ENCODE measurements at regions not wholly inside any gene's neighbourhood (a gene's known extent, or its start where the extent isn't known, plus 50 kb on each side); places are given as distances from the start of the nearest gene placed in this dataset.

DNA sequence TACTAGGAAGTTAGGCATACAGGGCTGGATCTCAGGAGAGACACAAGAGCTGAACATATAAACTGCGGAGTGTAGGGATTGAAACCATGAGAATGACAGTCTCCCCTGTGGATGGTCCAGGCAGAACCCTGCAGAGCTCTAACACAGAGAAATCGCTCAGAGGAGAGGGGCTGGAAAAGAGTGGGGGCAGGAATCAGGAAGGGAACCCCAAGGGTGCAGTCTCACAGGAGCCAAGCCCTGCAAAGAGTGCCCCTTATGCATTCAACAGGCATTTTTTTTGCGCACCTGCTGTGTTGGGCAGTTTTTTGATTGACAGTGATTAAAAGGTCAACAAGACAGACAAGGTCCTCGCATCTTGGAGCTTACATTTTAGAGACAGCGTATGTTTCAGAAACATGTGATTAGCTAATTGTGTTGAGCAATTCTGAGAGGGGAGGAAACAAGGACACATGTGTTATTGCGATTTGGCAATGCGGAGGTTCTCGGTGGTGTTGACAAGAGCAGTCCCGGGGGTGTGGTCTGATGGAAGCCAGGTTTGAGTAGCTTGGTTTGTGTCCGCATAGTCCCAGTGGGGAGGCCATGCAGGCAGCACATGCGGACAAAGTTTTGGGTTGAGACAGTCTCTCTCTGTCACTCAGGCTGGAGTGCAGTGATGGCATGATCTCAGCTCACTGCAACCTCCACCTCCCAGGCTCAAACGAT lies 182.6 kb upstream of the IRS2 start:
- Histone ChIP-seq H2AFZ (no peak overlapping the region), H3K27me3 (ENCODE audit: insufficient read depth) (no peaks in the 10 kb centered on the region), H3F3A (replicated peaks; ENCODE audit: low read depth) (no peaks in the 10 kb centered on the region), H3K27ac (ENCODE audit: low read depth) (no peak overlapping the region), H3K9me2 (ENCODE audit: insufficient read depth) (no peaks in the 10 kb centered on the region; the same call in 1 of the 2 replicates), H4K20me1 (replicated peaks; ENCODE audit: insufficient read depth) (no peaks in the 10 kb centered on the region), H3K79me2 (replicated peaks; ENCODE audit: insufficient read depth) (no peaks in the 10 kb centered on the region), H3K36me3 (ENCODE audit: insufficient read depth) (no peaks in the 10 kb centered on the region; the same call in 1 of the 2 replicates), H3K4me2 (no peak overlapping the region), H3K4me3 (no peak overlapping the region), H3K4me1 (ENCODE audit: insufficient read depth) (no peaks in the 10 kb centered on the region)
- ATAC-seq (no peak), DNase-seq (ENCODE audit: low spot score) (no peak)
- H3K36me3 Mint-ChIP-seq (ENCODE audit: low read depth): peaks cover 8% of the 10 kb centered on the region; the same call in 2 of the 3 replicates
- peaks cover 12% of the 10 kb centered on the region for H3K9me3 Mint-ChIP-seq
- H3K4me1 Mint-ChIP-seq: no peaks in the 10 kb centered on the region
- TF ChIP-seq, protein P1, sequence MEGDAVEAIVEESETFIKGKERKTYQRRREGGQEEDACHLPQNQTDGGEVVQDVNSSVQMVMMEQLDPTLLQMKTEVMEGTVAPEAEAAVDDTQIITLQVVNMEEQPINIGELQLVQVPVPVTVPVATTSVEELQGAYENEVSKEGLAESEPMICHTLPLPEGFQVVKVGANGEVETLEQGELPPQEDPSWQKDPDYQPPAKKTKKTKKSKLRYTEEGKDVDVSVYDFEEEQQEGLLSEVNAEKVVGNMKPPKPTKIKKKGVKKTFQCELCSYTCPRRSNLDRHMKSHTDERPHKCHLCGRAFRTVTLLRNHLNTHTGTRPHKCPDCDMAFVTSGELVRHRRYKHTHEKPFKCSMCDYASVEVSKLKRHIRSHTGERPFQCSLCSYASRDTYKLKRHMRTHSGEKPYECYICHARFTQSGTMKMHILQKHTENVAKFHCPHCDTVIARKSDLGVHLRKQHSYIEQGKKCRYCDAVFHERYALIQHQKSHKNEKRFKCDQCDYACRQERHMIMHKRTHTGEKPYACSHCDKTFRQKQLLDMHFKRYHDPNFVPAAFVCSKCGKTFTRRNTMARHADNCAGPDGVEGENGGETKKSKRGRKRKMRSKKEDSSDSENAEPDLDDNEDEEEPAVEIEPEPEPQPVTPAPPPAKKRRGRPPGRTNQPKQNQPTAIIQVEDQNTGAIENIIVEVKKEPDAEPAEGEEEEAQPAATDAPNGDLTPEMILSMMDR (conservative IDR thresholded peaks at IDR 0.05; ENCODE audit: low read depth in 2 of 2): no peak
- H3K27me3 Mint-ChIP-seq (ENCODE audit: insufficient read depth, low read depth, poor library complexity): peaks cover 2% of the 10 kb centered on the region
- no peak overlapping the region for H3K4me3 Mint-ChIP-seq
- no peak overlapping the region for H3K27ac Mint-ChIP-seq

DNA sequence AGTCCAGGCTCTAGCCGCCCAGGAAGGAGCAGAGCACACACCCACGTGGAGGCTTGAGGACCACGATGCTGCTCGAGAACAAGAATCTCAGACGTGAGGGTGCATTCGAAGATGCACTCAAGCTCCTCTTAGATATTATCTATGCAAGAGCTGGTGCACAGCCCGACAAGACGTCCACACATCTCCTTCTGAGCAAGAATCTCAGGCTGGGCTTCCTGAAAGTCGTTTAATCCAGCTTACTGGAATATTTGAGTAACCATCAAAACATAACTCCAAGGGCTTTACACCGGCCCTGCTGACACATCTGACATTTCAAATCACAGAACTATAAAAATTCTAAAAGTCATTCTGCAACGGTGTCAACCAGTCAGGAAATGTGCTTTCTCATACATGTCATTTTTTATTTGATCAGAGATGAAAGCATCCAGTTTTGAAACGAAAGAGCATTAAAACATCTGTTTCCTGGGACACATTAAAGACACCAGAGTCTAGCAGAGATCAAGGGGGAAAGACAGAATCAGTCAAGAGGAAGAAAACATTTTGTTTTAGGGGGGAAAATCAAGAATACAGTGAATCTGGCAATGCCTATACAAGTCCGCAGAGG lies 177.7 kb upstream of the IRS2 start:
- Histone ChIP-seq H3K27me3 (ENCODE audit: insufficient read depth) (no peaks in the 10 kb centered on the region), H3K4me1 (ENCODE audit: insufficient read depth) (no peaks in the 10 kb centered on the region), H3K4me3 (no peak overlapping the region), H2AFZ (no peak overlapping the region), H3K79me2 (replicated peaks; ENCODE audit: insufficient read depth) (no peaks in the 10 kb centered on the region), H3F3A (replicated peaks; ENCODE audit: low read depth) (no peaks in the 10 kb centered on the region), H3K4me2 (no peak overlapping the region), H3K36me3 (ENCODE audit: insufficient read depth) (no peaks in the 10 kb centered on the region), H3K9me2 (ENCODE audit: insufficient read depth) (no peaks in the 10 kb centered on the region; the same call in 1 of the 2 replicates), H3K27ac (ENCODE audit: low read depth) (no peak overlapping the region), H4K20me1 (replicated peaks; ENCODE audit: insufficient read depth) (no peaks in the 10 kb centered on the region)
- H3K9me3 Mint-ChIP-seq: no peaks in the 10 kb centered on the region; the same call in 1 of the 3 replicates
- H3K4me1 Mint-ChIP-seq: no peaks in the 10 kb centered on the region
- DNase-seq (ENCODE audit: low spot score) (no peak), ATAC-seq (no peak)
- H3K27ac Mint-ChIP-seq: no peak overlapping the region
- H3K4me3 Mint-ChIP-seq: no peak overlapping the region
- peaks cover 2% of the 10 kb centered on the region for H3K27me3 Mint-ChIP-seq (ENCODE audit: insufficient read depth, low read depth, poor library complexity)
- no peaks in the 10 kb centered on the region; the same call in 2 of the 3 replicates for H3K36me3 Mint-ChIP-seq (ENCODE audit: low read depth)
- TF ChIP-seq, protein P1 (conservative IDR thresholded peaks at IDR 0.05; ENCODE audit: low read depth in 2 of 2): no peak
- no peak for TF ChIP-seq EZH2phosphoT487 (IDR thresholded peaks at IDR 0.05; ENCODE audit: unreplicated experiment)
- TF ChIP-seq, protein P2, sequence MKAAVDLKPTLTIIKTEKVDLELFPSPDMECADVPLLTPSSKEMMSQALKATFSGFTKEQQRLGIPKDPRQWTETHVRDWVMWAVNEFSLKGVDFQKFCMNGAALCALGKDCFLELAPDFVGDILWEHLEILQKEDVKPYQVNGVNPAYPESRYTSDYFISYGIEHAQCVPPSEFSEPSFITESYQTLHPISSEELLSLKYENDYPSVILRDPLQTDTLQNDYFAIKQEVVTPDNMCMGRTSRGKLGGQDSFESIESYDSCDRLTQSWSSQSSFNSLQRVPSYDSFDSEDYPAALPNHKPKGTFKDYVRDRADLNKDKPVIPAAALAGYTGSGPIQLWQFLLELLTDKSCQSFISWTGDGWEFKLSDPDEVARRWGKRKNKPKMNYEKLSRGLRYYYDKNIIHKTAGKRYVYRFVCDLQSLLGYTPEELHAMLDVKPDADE (IDR thresholded peaks at IDR 0.05): no peak
- no peak for TF ChIP-seq JUNB (IDR thresholded peaks at IDR 0.05; ENCODE audit: unreplicated experiment)
- TF ChIP-seq POLR2AphosphoS5 (IDR thresholded peaks at IDR 0.05; ENCODE audit: low read depth): no peak
- TF ChIP-seq STAT1 (IDR thresholded peaks at IDR 0.05; ENCODE audit: unreplicated experiment): no peak
- TF ChIP-seq EZH2 (IDR thresholded peaks at IDR 0.05; ENCODE audit: low read depth, unreplicated experiment): no peak
- no peak for TF ChIP-seq CREB1 (CRISPR knock-in tag; IDR thresholded peaks at IDR 0.05; ENCODE audit: low read depth)
- TF ChIP-seq NANOG (IDR thresholded peaks at IDR 0.05; ENCODE audit: borderline replicate concordance): no peak
- no peak for TF ChIP-seq ZNF114 (CRISPR knock-in tag; IDR thresholded peaks at IDR 0.05)
- TF ChIP-seq, protein P3, sequence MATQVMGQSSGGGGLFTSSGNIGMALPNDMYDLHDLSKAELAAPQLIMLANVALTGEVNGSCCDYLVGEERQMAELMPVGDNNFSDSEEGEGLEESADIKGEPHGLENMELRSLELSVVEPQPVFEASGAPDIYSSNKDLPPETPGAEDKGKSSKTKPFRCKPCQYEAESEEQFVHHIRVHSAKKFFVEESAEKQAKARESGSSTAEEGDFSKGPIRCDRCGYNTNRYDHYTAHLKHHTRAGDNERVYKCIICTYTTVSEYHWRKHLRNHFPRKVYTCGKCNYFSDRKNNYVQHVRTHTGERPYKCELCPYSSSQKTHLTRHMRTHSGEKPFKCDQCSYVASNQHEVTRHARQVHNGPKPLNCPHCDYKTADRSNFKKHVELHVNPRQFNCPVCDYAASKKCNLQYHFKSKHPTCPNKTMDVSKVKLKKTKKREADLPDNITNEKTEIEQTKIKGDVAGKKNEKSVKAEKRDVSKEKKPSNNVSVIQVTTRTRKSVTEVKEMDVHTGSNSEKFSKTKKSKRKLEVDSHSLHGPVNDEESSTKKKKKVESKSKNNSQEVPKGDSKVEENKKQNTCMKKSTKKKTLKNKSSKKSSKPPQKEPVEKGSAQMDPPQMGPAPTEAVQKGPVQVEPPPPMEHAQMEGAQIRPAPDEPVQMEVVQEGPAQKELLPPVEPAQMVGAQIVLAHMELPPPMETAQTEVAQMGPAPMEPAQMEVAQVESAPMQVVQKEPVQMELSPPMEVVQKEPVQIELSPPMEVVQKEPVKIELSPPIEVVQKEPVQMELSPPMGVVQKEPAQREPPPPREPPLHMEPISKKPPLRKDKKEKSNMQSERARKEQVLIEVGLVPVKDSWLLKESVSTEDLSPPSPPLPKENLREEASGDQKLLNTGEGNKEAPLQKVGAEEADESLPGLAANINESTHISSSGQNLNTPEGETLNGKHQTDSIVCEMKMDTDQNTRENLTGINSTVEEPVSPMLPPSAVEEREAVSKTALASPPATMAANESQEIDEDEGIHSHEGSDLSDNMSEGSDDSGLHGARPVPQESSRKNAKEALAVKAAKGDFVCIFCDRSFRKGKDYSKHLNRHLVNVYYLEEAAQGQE (IDR thresholded peaks at IDR 0.05; ENCODE audit: unreplicated experiment): no peak
